ENCODE measurements at regions not wholly inside any gene's neighbourhood (a gene's known extent, or its start where the extent isn't known, plus 50 kb on each side); places are given as distances from the start of the nearest gene placed in this dataset.

GRCh38 chr13:109346060-109346459 lies 440.3 kb downstream of the IRS2 start (continued):
- TF ChIP-seq SMAD4 (CRISPR knock-in tag; IDR thresholded peaks at IDR 0.05) (no peak), KAT7 (CRISPR knock-in tag; IDR thresholded peaks at IDR 0.05; ENCODE audit: borderline replicate concordance) (no peak), HMGA2 (CRISPR knock-in tag; IDR thresholded peaks at IDR 0.05) (no peak), MXD4 (CRISPR knock-in tag; IDR thresholded peaks at IDR 0.05; ENCODE audit: borderline replicate concordance) (no peak), ZBTB21 (CRISPR knock-in tag; IDR thresholded peaks at IDR 0.05; ENCODE audit: borderline replicate concordance) (no peak), ZNF232 (CRISPR knock-in tag; IDR thresholded peaks at IDR 0.05) (no peak), ATF1 (CRISPR knock-in tag; IDR thresholded peaks at IDR 0.05) (no peak), CBFB (CRISPR knock-in tag; IDR thresholded peaks at IDR 0.05; ENCODE audit: low read depth) (no peak), IRF2 (CRISPR knock-in tag; IDR thresholded peaks at IDR 0.05; ENCODE audit: borderline replicate concordance, low read depth) (no peak), ZNF281 (CRISPR knock-in tag; IDR thresholded peaks at IDR 0.05) (no peak), ATF3 (CRISPR knock-in tag; conservative IDR thresholded peaks at IDR 0.05) (no peak)

- no peak for ATAC-seq
- H3K27ac Mint-ChIP-seq = no peak overlapping the region
Observed at GRCh38 chr13:109345433-109345941, 440.9 kb downstream of the IRS2 start.

GRCh38 chr13:109344552-109345157 lies 441.7 kb downstream of the IRS2 start:
- Mint-ChIP-seq H3K9me3 (peaks cover 12% of the 10 kb centered on the region), H3K4me3 (no peak overlapping the region), H3K4me1 (no peaks in the 10 kb centered on the region), H3K27me3 (ENCODE audit: low read depth) (no peaks in the 10 kb centered on the region), H3K36me3 (no peaks in the 10 kb centered on the region), H3K27ac (no peak overlapping the region)
- DNase-seq (ENCODE audit: low spot score) = no peak
- no peak for ATAC-seq
- ChIA-PET POLR2A (no interaction called here), CTCF (no interaction called here)
- no peak for TF ChIP-seq ZNF138 (CRISPR knock-in tag; conservative IDR thresholded peaks at IDR 0.05)
- no peak for TF ChIP-seq JUN (CRISPR knock-in tag; IDR thresholded peaks at IDR 0.05)
- no peak for TF ChIP-seq FOXP1 (CRISPR knock-in tag; IDR thresholded peaks at IDR 0.05; ENCODE audit: borderline replicate concordance)
- TF ChIP-seq SP1 (CRISPR knock-in tag; conservative IDR thresholded peaks at IDR 0.05) = no peak
- no peak for TF ChIP-seq IRF2 (CRISPR knock-in tag; IDR thresholded peaks at IDR 0.05; ENCODE audit: borderline replicate concordance, low read depth)
- no peak for TF ChIP-seq EMX1 (CRISPR knock-in tag; IDR thresholded peaks at IDR 0.05)
- TF ChIP-seq NFE2L1 (CRISPR knock-in tag; IDR thresholded peaks at IDR 0.05) = no peak
- no peak for TF ChIP-seq ZNF121 (CRISPR knock-in tag; IDR thresholded peaks at IDR 0.05)
- TF ChIP-seq IRF1 (CRISPR knock-in tag; IDR thresholded peaks at IDR 0.05) = no peak
- TF ChIP-seq RELA (CRISPR knock-in tag; IDR thresholded peaks at IDR 0.05; ENCODE audit: borderline replicate concordance) = no peak
- TF ChIP-seq KAT7 (CRISPR knock-in tag; IDR thresholded peaks at IDR 0.05; ENCODE audit: borderline replicate concordance) = no peak
- no peak for TF ChIP-seq CREM (CRISPR knock-in tag; IDR thresholded peaks at IDR 0.05)
- no peak for TF ChIP-seq ZNF281 (CRISPR knock-in tag; IDR thresholded peaks at IDR 0.05)

More at GRCh38 chr13:109345433-109345941, 440.9 kb downstream of the IRS2 start:
- no peak overlapping the region for H3K4me3 Mint-ChIP-seq
- H3K27me3 Mint-ChIP-seq (ENCODE audit: low read depth) = no peaks in the 10 kb centered on the region
- H3K9me3 Mint-ChIP-seq = peaks cover 12% of the 10 kb centered on the region
- ChIA-PET POLR2A (no interaction called here), CTCF (no interaction called here)
- H3K4me1 Mint-ChIP-seq = no peaks in the 10 kb centered on the region
- H3K36me3 Mint-ChIP-seq = no peaks in the 10 kb centered on the region
- TF ChIP-seq JAZF1 (CRISPR knock-in tag; IDR thresholded peaks at IDR 0.05) (no peak), ATF6 (CRISPR knock-in tag; IDR thresholded peaks at IDR 0.05) (no peak), HMGA2 (CRISPR knock-in tag; IDR thresholded peaks at IDR 0.05) (no peak), ZNF219 (CRISPR knock-in tag; IDR thresholded peaks at IDR 0.05; ENCODE audit: borderline replicate concordance) (no peak)
- no peak for DNase-seq (ENCODE audit: low spot score)
